HepG2 (cell line): ENCODE measurements at regions not wholly inside any gene's neighbourhood (a gene's known extent, or its start where the extent isn't known, plus 50 kb on each side); places are given as distances from the start of the nearest gene placed in this dataset.

Source experiments
- ATAC-seq: fragments of 200-7000 bp; cut with Tn5 transposase; 3 replicates; pipeline ENCODE4 v1.9.1; 2020; ENCODE audit warnings: mild to moderate bottlenecking, moderate library complexity
- BruUV-seq: library from RNA; stranded (reverse); fragments of 400-500 nt; replicated peaks from 2 replicates; lab custom pipeline; 2021; lab: Mats Ljungman, UMichigan
- CTCF ChIA-PET: fragments of 300-600 bp; formaldehyde crosslinking; extraction: SDS; loops from one replicate; lab custom pipeline; 2021; ENCODE audit warnings: low total read pairs, inconsistent platforms, low intra/inter-chr PET ratio; lab: Yijun Ruan, JAX
- POLR2A ChIA-PET: fragments of 350-600 bp; sonication (Branson Sonifier 250); formaldehyde crosslinking; loops from one replicate; lab custom pipeline; 2020; ENCODE audit warnings: antibody characterized with exemption, inconsistent platforms; lab: Yijun Ruan, JAX
- DNase-seq: peaks from one replicate; pipeline ENCODE4 v3.0.0-alpha.2; 2015; ENCODE audit warnings: low spot score
- FAIRE-seq: peaks from 3 replicates; lab custom pipeline; 2011; peaks lifted over from hg19 to GRCh38; lab: Jason Lieb, UNC
- H2AFZ ChIP-seq: one replicate; pipeline ENCODE4 v1.6.1; 2011; ENCODE audit warnings: low read length, inconsistent platforms
- H3K27ac ChIP-seq: fragments of 300-600 bp; 3 replicates; pipeline ENCODE4 v1.8.0; 2011; ENCODE audit warnings: mixed run types, mild to moderate bottlenecking, mixed read lengths, low read length, inconsistent platforms; ENCODE audit not compliant: insufficient read depth; ENCODE audit errors: extremely low read length
- H3K27me3 ChIP-seq, 2 experiments: fragments of 200-600 bp in 1 of 2; 2 replicates in 1 of 2; 3 replicates in 1 of 2; pipeline versions ENCODE4 v1.6.0 to v1.8.0; 2011; ENCODE audit warnings: low read length in 2 of 2, mild to moderate bottlenecking in 2 of 2, moderate library complexity in 2 of 2, inconsistent platforms in 1 of 2; ENCODE audit not compliant: insufficient read depth in 2 of 2, control insufficient read depth in 1 of 2
- H3K36me3 ChIP-seq, 2 experiments: fragments of 200-600 bp in 1 of 2; replicated peaks in 1 of 2; 2 replicates in 1 of 2; 3 replicates in 1 of 2; pipeline versions ENCODE4 v1.5.1 to v1.8.0; 2011; ENCODE audit warnings: low read length in 2 of 2, inconsistent platforms in 1 of 2; ENCODE audit not compliant: insufficient read depth in 2 of 2, control insufficient read depth in 1 of 2
- H3K4me1 ChIP-seq: 2 replicates; pipeline ENCODE4 v1.5.1; 2012; ENCODE audit warnings: low read length, inconsistent platforms; ENCODE audit not compliant: insufficient read depth
- H3K4me2 ChIP-seq: 2 replicates; pipeline ENCODE4 v1.6.0; 2011; ENCODE audit warnings: low read depth, low read length, inconsistent platforms
- H3K4me3 ChIP-seq, 3 experiments: fragments of 200-600 bp in 1 of 3; sonication (generic), shearing (Covaris generic) in 1 of 3; replicated peaks in 1 of 3; 2 replicates each; pipeline ENCODE4 v1.5.1; 2011 to 2016; ENCODE audit warnings: low read length in 3 of 3, inconsistent platforms in 2 of 3, low read depth in 2 of 3, mild to moderate bottlenecking in 2 of 3, control low read depth in 1 of 3, mixed read lengths in 1 of 3; ENCODE audit not compliant: insufficient read depth in 1 of 3
- H3K79me2 ChIP-seq: one replicate; pipeline ENCODE4 v1.6.1; 2011; ENCODE audit warnings: low read length, inconsistent platforms; ENCODE audit not compliant: insufficient read depth
- H3K9ac ChIP-seq: 2 replicates; pipeline ENCODE4 v1.6.0; 2011; ENCODE audit warnings: mild to moderate bottlenecking, low read depth, low read length, inconsistent platforms; ENCODE audit not compliant: insufficient read depth
- H3K9me3 ChIP-seq: 2 replicates; pipeline ENCODE4 v1.5.1; 2012; ENCODE audit warnings: mild to moderate bottlenecking, low read length
- H4K20me1 ChIP-seq: 2 replicates; pipeline ENCODE4 v1.6.0; 2011; ENCODE audit warnings: inconsistent platforms, mild to moderate bottlenecking, low read length, moderate library complexity; ENCODE audit not compliant: insufficient read depth
- GRHL1 ChIP-seq: sonication (generic); formaldehyde crosslinking; conservative IDR thresholded peaks from 2 replicates; pipeline ENCODE4 v1.8.0; 2022; ENCODE audit warnings: missing genetic modification reagents
- MAFK ChIP-seq, 2 experiments: IDR thresholded peaks in 1 of 2; conservative IDR thresholded peaks in 1 of 2; 2 replicates each; pipeline ENCODE4 v1.6.1; 2011; ENCODE audit warnings: improper control_type of control experiment in 2 of 2, low read length in 2 of 2
- XBP1 ChIP-seq: sonication (generic); formaldehyde crosslinking; IDR thresholded peaks from 2 replicates; pipeline ENCODE4 v1.5.0; 2020; ENCODE audit warnings: missing genetic modification reagents
- ZC3H13 ChIP-seq: sonication (generic); formaldehyde crosslinking; IDR thresholded peaks from 2 replicates; pipeline ENCODE4 v1.8.1; 2023; ENCODE audit warnings: mild to moderate bottlenecking, missing genetic modification reagents, moderate library complexity
- ZFP37 ChIP-seq: sonication (generic); formaldehyde crosslinking; IDR thresholded peaks from 2 replicates; pipeline ENCODE4 v1.4.0; 2020; ENCODE audit warnings: missing genetic modification reagents, borderline replicate concordance
- ZFP90 ChIP-seq: sonication (generic); formaldehyde crosslinking; IDR thresholded peaks from 2 replicates; pipeline ENCODE4 v1.8.0; 2022; ENCODE audit warnings: missing genetic modification reagents, mild to moderate bottlenecking, inconsistent platforms, borderline replicate concordance
- ZFX ChIP-seq: sonication (generic); formaldehyde crosslinking; IDR thresholded peaks from 2 replicates; pipeline ENCODE4 v1.4.0; 2020; ENCODE audit warnings: mild to moderate bottlenecking, low read depth, missing genetic modification reagents, moderate library complexity
- ZNF775 ChIP-seq: sonication (generic); formaldehyde crosslinking; IDR thresholded peaks from 2 replicates; pipeline ENCODE4 v1.4.0; 2020; ENCODE audit warnings: missing genetic modification reagents, mild to moderate bottlenecking, moderate library complexity, borderline replicate concordance
- WGBS: methylation state at CpG from one replicate; pipeline ENCODE4 v1.1.6; 2017; ENCODE audit warnings: low lambda C conversion rate; 5-methylcytosine and 5-hydroxymethylcytosine counted together
- in situ Hi-C: cut with HindIII; loops from 2 replicates; pipeline ENCODE4 v1.10.0; 2017; ENCODE audit warnings: low pct_unique_long_range_greater_than_20kb; ENCODE audit not compliant: extremely low pct_ligation_motif_present
- intact Hi-C: fragments of 100-400 bp; cut with micrococcal nuclease; formaldehyde crosslinking; loops from one replicate; pipeline ENCODE4 v1.10.0; 2022; ENCODE audit not compliant: unreplicated experiment

GRCh38 chr13:73665261-73665660, 468.9 kb downstream of the KLF12 start:
- H3K4me1 ChIP-seq, result peaks cover 8% of the 10 kb centered on the region; the same call in 1 of the 2 replicates
- H3K79me2 ChIP-seq, result no peaks in the 10 kb centered on the region
- TF ChIP-seq ZFP37 (CRISPR knock-in tag), result no peak
- no peak for TF ChIP-seq XBP1 (CRISPR knock-in tag)
- no peak for TF ChIP-seq ZFX (CRISPR knock-in tag)
- no peak for TF ChIP-seq MAFK (conservative IDR thresholded peaks at IDR 0.05 in 1 of 2, IDR thresholded peaks at IDR 0.05 in 1 of 2; ENCODE audit: low read length in 2 of 2)
- no peak for TF ChIP-seq GRHL1 (CRISPR knock-in tag)
- TF ChIP-seq ZNF775 (CRISPR knock-in tag), result no peak
- no peak for TF ChIP-seq ZC3H13
- TF ChIP-seq ZFP90 (CRISPR knock-in tag), result no peak
- H3K36me3 ChIP-seq, result no peaks in the 10 kb centered on the region
- FAIRE-seq (no peak), ATAC-seq (no peak), DNase-seq (no peak)
- 0% methylated on average over 2 of the region's 2 CpGs for WGBS
- no peaks in the 10 kb centered on the region for H3K9me3 ChIP-seq
- intact Hi-C loops (no loop called here), in situ Hi-C loops (no loop called here)
- no peak overlapping the region for H3K9ac ChIP-seq
- H4K20me1 ChIP-seq, result no peaks in the 10 kb centered on the region
- ChIA-PET CTCF (no interaction called here), POLR2A (no interaction called here)
- no TSS peak for BruUV-seq
- H3K4me3 ChIP-seq, result no peak overlapping the region
- no peak overlapping the region for H2AFZ ChIP-seq
- peaks cover 0 to 4% of the 10 kb centered on the region in 2 experiments; a peak in 1 of 5 replicates for H3K27me3 ChIP-seq
- H3K27ac ChIP-seq, result no peak overlapping the region
- H3K4me2 ChIP-seq, result no peak overlapping the region
